WERI-Rb-1 (cell line): ENCODE measurements at regions not wholly inside any gene's neighbourhood (a gene's known extent, or its start where the extent isn't known, plus 50 kb on each side); places are given as distances from the start of the nearest gene placed in this dataset.

ENCODE experiments used
- DNase-seq: peaks from one replicate; pipeline ENCODE4 v3.0.0-alpha.2; 2020
- H3K27ac ChIP-seq: fragments of 250-450 bp; sonication (Bioruptor Pico); 2 replicates; pipeline ENCODE4 v1.5.1; 2020; ENCODE audit warnings: mild to moderate bottlenecking, moderate library complexity
- H3K27me3 ChIP-seq: fragments of 250-450 bp; sonication (Bioruptor Pico); 2 replicates; pipeline ENCODE4 v1.5.1; 2021; ENCODE audit warnings: mild to moderate bottlenecking, low read depth, moderate library complexity; ENCODE audit not compliant: insufficient read depth, severe bottlenecking
- H3K36me3 ChIP-seq: fragments of 250-450 bp; sonication (Bioruptor Pico); 2 replicates; pipeline ENCODE4 v1.5.1; 2020; ENCODE audit warnings: mild to moderate bottlenecking, moderate library complexity
- H3K4me3 ChIP-seq: 2 replicates; pipeline ENCODE4 v1.5.1; 2011; ENCODE audit warnings: low read depth, mild to moderate bottlenecking, control low read depth, low read length
- H3K9me3 ChIP-seq: fragments of 250-450 bp; sonication (Bioruptor Pico); 2 replicates; pipeline ENCODE4 v1.5.1; 2021; ENCODE audit warnings: mild to moderate bottlenecking, moderate library complexity; ENCODE audit not compliant: severe bottlenecking
- CTCF ChIP-seq: IDR thresholded peaks from 2 replicates; pipeline ENCODE4 v1.5.1; 2011; ENCODE audit warnings: low read depth, mild to moderate bottlenecking, control low read depth, inconsistent platforms, low read length

GRCh38 chr6:152916035-152916434 is 66.8 kb downstream of the FBXO5 start:
- Histone ChIP-seq H3K9me3 (no peaks in the 10 kb centered on the region), H3K27ac (no peak overlapping the region), H3K4me3 (no peak overlapping the region), H3K36me3 (no peaks in the 10 kb centered on the region), H3K27me3 (peaks cover 10% of the 10 kb centered on the region)
- no peak for TF ChIP-seq CTCF
- DNase-seq, result no peak

DNA sequence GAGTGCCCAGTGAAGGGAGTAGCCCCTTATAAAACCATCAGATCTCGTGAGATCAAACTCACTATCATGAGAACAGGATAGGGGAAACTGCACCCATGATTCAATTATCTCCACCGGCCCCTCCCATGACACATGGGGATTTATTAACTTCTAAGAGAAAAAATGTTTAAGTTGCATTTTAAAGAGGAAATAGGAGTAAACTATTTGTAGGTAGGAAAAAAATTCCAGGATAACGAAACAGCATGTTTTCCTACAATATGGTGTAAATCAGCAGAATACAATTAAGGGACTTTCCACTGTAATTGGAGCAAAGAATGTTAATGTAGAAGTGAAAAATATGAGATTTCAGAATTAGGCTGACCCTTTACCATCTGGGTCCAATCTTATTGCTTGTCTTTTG is 63.9 kb downstream of the FBXO5 start:
- DNase-seq, result no peak
- Histone ChIP-seq H3K27ac (no peak overlapping the region), H3K9me3 (no peaks in the 10 kb centered on the region), H3K27me3 (peaks cover 10% of the 10 kb centered on the region), H3K36me3 (no peaks in the 10 kb centered on the region), H3K4me3 (no peak overlapping the region)
- no peak for TF ChIP-seq CTCF

- no peak for DNase-seq
- TF ChIP-seq CTCF, result no peak
- Histone ChIP-seq H3K27me3 (peaks cover 10% of the 10 kb centered on the region), H3K4me3 (no peak overlapping the region), H3K36me3 (no peaks in the 10 kb centered on the region), H3K27ac (no peak overlapping the region), H3K9me3 (no peaks in the 10 kb centered on the region)
Measured at GRCh38 chr6:152920016-152920415, 62.8 kb downstream of the FBXO5 start.
